PC-9 (cell line): ENCODE measurements at regions not wholly inside any gene's neighbourhood (a gene's known extent, or its start where the extent isn't known, plus 50 kb on each side); places are given as distances from the start of the nearest gene placed in this dataset.

Source experiments
- BruUV-seq: library from RNA; stranded (reverse); fragments of 400-500 nt; replicated peaks from 2 replicates; lab custom pipeline; 2021; lab: Mats Ljungman, UMichigan
- CTCF ChIA-PET: fragments of 300-600 bp; sonication (Branson Sonifier 250); formaldehyde crosslinking; loops from one replicate; lab custom pipeline; 2022; ENCODE audit warnings: antibody characterized with exemption; lab: Charles Lee
- POLR2A ChIA-PET: fragments of 300-600 bp; sonication (Branson Sonifier 250); formaldehyde crosslinking; loops from one replicate; lab custom pipeline; 2022; ENCODE audit warnings: antibody characterized with exemption; ENCODE audit not compliant: unreplicated experiment; lab: Charles Lee
- DNase-seq, 2 experiments: peaks; one replicate each; pipeline versions ENCODE4 v3.0.0 to v3.0.0-alpha.2; 2015 to 2022; ENCODE audit warnings: mixed read lengths in 1 of 2
- H2AFZ ChIP-seq: fragments of 200-600 bp; sonication (generic); 2 replicates; pipeline ENCODE4 v1.8.1; 2017; ENCODE audit warnings: antibody characterized with exemption
- H3F3A ChIP-seq: fragments of 200-600 bp; sonication (generic); 2 replicates; pipeline ENCODE4 v1.8.1; 2017; ENCODE audit warnings: antibody characterized with exemption, mild to moderate bottlenecking, low read depth; ENCODE audit not compliant: insufficient read depth
- H3K27ac ChIP-seq: fragments of 200-600 bp; sonication (generic); 2 replicates; pipeline ENCODE4 v1.6.1; 2016; ENCODE audit warnings: mixed run types
- H3K27me3 ChIP-seq: fragments of 200-600 bp; sonication (generic); 2 replicates; pipeline ENCODE4 v1.6.1; 2016; ENCODE audit warnings: low read depth, mixed run types; ENCODE audit not compliant: insufficient read depth
- H3K36me3 ChIP-seq: fragments of 200-600 bp; sonication (generic); 2 replicates; pipeline ENCODE4 v1.6.1; 2016; ENCODE audit warnings: low read depth, mixed run types
- H3K4me1 ChIP-seq: fragments of 200-600 bp; sonication (generic); replicated peaks from 2 replicates; pipeline ENCODE4 v1.6.1; 2016; ENCODE audit warnings: mixed run types; ENCODE audit not compliant: insufficient read depth
- H3K4me2 ChIP-seq: fragments of 200-600 bp; sonication (generic); 2 replicates; pipeline ENCODE4 v1.6.1; 2017; ENCODE audit warnings: mixed run types
- H3K4me3 ChIP-seq: fragments of 200-600 bp; sonication (generic); 2 replicates; pipeline ENCODE4 v1.6.1; 2016; ENCODE audit warnings: mixed run types
- H3K79me2 ChIP-seq: fragments of 200-600 bp; sonication (generic); 2 replicates; pipeline ENCODE4 v1.6.1; 2017; ENCODE audit warnings: low read depth, mixed run types
- H3K9me2 ChIP-seq: fragments of 200-600 bp; sonication (generic); 2 replicates; pipeline ENCODE4 v1.8.1; 2017; ENCODE audit warnings: mild to moderate bottlenecking; ENCODE audit not compliant: insufficient read depth
- H3K9me3 ChIP-seq: fragments of 200-600 bp; sonication (generic); 2 replicates; pipeline ENCODE4 v1.8.1; 2016; ENCODE audit warnings: low read depth; ENCODE audit not compliant: insufficient read depth
- H4K20me1 ChIP-seq: fragments of 200-600 bp; sonication (generic); 2 replicates; pipeline ENCODE4 v1.8.1; 2017; ENCODE audit not compliant: insufficient read depth
- EZH2 ChIP-seq: fragments of 200-600 bp; sonication (generic); IDR thresholded peaks from 2 replicates; pipeline ENCODE4 v1.8.0; 2017; ENCODE audit warnings: antibody characterized with exemption, low read depth
- intact Hi-C: fragments of 100-400 bp; cut with micrococcal nuclease; formaldehyde crosslinking; loops from one replicate; pipeline ENCODE4 v1.10.0; 2022; ENCODE audit not compliant: unreplicated experiment
- TF ChIP-seq, protein P1 (sequence below): fragments of 200-600 bp; sonication (generic); conservative IDR thresholded peaks from 2 replicates; pipeline ENCODE4 v1.6.1; 2017; ENCODE audit warnings: mixed run types, antibody characterized with exemption, mild to moderate bottlenecking, moderate library complexity

DNA sequence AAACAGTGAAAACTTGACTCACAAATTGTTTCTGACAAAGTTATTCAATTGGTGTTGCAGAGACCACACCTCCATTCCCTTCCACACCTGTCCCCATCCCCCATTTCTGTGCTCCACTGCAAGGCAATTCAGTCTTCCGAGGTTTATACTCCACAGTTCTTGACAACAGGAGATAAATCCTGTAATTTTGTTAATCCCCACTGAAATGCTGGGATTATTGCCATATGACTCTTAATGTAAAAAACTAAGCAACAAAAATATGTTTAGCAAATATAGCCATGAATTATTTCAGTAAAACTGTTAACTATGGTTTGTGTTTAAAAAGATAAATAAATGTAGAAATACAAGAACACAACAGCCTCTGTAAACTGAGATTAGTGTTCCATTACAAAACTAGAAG, 170.1 kb upstream of the SEMA3D start:
- Histone ChIP-seq H3K9me2 (no peaks in the 10 kb centered on the region), H3F3A (no peaks in the 10 kb centered on the region), H3K27ac (no peak overlapping the region), H3K36me3 (no peaks in the 10 kb centered on the region), H2AFZ (no peak overlapping the region), H3K4me3 (no peak overlapping the region), H3K79me2 (no peaks in the 10 kb centered on the region), H3K4me2 (no peak overlapping the region), H4K20me1 (no peaks in the 10 kb centered on the region), H3K4me1 (no peaks in the 10 kb centered on the region), H3K27me3 (no peaks in the 10 kb centered on the region), H3K9me3 (no peaks in the 10 kb centered on the region)
- intact Hi-C loops = loop anchor here (10.0 kb wide), 1 partner anchor 158 kb away; no protein-coding TSS in a partner anchor
- ChIA-PET POLR2A (no interaction called here), CTCF (no interaction called here)
- no peak for DNase-seq
- BruUV-seq = no TSS peak
- TF ChIP-seq, protein P1, sequence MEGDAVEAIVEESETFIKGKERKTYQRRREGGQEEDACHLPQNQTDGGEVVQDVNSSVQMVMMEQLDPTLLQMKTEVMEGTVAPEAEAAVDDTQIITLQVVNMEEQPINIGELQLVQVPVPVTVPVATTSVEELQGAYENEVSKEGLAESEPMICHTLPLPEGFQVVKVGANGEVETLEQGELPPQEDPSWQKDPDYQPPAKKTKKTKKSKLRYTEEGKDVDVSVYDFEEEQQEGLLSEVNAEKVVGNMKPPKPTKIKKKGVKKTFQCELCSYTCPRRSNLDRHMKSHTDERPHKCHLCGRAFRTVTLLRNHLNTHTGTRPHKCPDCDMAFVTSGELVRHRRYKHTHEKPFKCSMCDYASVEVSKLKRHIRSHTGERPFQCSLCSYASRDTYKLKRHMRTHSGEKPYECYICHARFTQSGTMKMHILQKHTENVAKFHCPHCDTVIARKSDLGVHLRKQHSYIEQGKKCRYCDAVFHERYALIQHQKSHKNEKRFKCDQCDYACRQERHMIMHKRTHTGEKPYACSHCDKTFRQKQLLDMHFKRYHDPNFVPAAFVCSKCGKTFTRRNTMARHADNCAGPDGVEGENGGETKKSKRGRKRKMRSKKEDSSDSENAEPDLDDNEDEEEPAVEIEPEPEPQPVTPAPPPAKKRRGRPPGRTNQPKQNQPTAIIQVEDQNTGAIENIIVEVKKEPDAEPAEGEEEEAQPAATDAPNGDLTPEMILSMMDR = no peak
- TF ChIP-seq EZH2 = no peak

DNA sequence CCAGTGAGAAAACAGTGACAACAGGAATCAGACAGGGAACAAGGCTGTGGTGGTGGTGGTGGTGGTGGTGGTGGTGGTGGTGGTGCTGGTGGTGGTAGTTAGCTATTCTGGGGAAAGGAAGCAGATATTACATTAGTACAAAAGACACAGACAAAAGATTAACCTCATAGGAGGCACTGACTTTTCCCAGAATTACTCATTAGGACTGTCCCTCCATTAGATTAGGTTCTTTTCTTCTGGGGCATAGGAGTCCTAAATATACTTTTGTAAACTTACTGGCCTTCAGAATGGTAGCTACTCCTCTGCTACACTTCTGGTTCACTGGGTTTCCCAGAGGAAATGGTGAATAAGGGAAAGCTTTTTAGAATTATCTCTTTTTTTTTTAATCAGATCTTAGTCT, 156.6 kb upstream of the SEMA3D start:
- Histone ChIP-seq H3F3A (no peaks in the 10 kb centered on the region), H3K4me1 (no peaks in the 10 kb centered on the region), H3K27ac (no peak overlapping the region), H3K9me3 (no peaks in the 10 kb centered on the region), H3K4me3 (no peak overlapping the region), H3K9me2 (no peaks in the 10 kb centered on the region; the same call in 1 of the 2 replicates), H3K27me3 (no peaks in the 10 kb centered on the region), H3K4me2 (no peak overlapping the region), H3K36me3 (no peaks in the 10 kb centered on the region), H2AFZ (no peak overlapping the region), H3K79me2 (no peaks in the 10 kb centered on the region), H4K20me1 (no peaks in the 10 kb centered on the region)
- no TSS peak for BruUV-seq
- DNase-seq = no peak
- POLR2A ChIA-PET = interaction anchor here (0.7 kb wide), 2 partner anchors 134 to 721 kb away, joined by 5 to 6 read pairs; no protein-coding TSS in a partner anchor
- intact Hi-C loops = no loop called here
- TF ChIP-seq, protein P1 = no peak
- no peak for TF ChIP-seq EZH2
- CTCF ChIA-PET = no interaction called here

DNA sequence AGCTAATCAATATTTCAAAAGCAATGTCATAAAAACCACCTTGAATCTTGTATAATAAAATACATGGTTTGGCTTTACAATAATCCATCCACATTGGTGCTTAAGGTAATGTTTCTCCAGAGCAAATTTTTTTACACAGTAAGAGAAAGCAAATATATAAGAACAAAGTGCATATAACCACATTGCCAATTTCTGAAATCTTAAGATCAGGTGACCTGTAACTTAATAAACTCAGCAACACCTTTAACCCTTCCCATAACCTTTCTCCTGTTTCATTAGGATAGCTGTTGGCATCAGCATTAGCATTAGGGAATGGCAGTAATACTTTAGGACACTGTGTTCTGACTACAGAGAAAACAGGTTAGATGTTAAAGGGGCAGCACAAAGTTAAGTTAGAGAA, 155.9 kb upstream of the SEMA3D start:
- no peaks in the 10 kb centered on the region for H3K4me1 ChIP-seq
- no peak overlapping the region for H2AFZ ChIP-seq
- intact Hi-C loops = no loop called here
- TF ChIP-seq EZH2 = no peak
- TF ChIP-seq, protein P1 = no peak
- H3K9me3 ChIP-seq = no peaks in the 10 kb centered on the region
- no peak overlapping the region for H3K4me3 ChIP-seq
- H3K27me3 ChIP-seq = no peaks in the 10 kb centered on the region
- no peaks in the 10 kb centered on the region; the same call in 1 of the 2 replicates for H3K9me2 ChIP-seq
- H3K4me2 ChIP-seq = no peak overlapping the region
- no TSS peak for BruUV-seq
- DNase-seq = no peak
- H3F3A ChIP-seq = no peaks in the 10 kb centered on the region
- no peaks in the 10 kb centered on the region for H3K79me2 ChIP-seq
- no peaks in the 10 kb centered on the region for H3K36me3 ChIP-seq
- ChIA-PET POLR2A (interaction anchor here (0.6 kb wide), 1 partner anchor 542 kb away, joined by 4 read pairs; no protein-coding TSS in a partner anchor), CTCF (no interaction called here)
- no peaks in the 10 kb centered on the region for H4K20me1 ChIP-seq
- H3K27ac ChIP-seq = no peak overlapping the region
